AML-193 (cell line): ENCODE measurements at regions not wholly inside any gene's neighbourhood (a gene's known extent, or its start where the extent isn't known, plus 50 kb on each side); places are given as distances from the start of the nearest gene placed in this dataset.
"Not testable (repeated sequence)": the region's sequence is repeated elsewhere in the genome, so short reads cannot be mapped to it uniquely, and the experiment has no call there.

Experiments used
- DNase-seq, 2 experiments: peaks; one replicate each; lab custom pipeline; 2025; lab: John Stamatoyannopoulos, UW

DNA sequence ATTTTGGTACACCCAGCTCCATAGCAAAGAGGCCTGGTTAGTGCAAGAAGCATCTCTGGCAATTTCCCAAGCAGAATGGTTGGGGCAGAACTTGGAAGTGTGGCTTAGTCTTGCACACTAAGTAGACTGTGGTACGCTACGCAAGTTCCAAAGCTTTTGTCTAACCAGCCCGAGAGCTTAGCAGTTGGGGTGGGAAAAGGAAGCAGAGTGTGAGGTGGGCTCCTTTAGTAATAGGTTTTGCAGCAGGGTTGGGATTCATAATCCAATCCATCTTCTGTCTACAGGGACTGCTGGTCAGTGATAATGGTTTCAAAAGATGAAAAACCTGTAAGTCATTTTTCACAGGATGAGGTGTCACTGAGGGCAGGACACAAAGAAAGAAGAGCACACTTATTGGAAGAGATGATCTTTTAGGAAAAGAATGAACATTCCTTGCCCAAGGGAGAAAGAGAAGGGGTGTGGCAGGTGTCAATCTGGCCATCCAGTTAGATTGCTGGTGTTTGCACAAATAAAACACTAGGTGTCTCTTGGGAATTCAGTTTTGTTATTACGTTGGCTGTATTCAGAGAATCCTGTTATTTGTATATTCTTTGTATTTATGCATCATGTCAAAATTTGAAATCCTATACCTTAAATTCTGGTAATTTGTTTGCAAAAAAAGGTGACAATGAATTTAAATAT is 244.3 kb downstream of the GPAT3 start:
- DNase-seq: no peak

DNA sequence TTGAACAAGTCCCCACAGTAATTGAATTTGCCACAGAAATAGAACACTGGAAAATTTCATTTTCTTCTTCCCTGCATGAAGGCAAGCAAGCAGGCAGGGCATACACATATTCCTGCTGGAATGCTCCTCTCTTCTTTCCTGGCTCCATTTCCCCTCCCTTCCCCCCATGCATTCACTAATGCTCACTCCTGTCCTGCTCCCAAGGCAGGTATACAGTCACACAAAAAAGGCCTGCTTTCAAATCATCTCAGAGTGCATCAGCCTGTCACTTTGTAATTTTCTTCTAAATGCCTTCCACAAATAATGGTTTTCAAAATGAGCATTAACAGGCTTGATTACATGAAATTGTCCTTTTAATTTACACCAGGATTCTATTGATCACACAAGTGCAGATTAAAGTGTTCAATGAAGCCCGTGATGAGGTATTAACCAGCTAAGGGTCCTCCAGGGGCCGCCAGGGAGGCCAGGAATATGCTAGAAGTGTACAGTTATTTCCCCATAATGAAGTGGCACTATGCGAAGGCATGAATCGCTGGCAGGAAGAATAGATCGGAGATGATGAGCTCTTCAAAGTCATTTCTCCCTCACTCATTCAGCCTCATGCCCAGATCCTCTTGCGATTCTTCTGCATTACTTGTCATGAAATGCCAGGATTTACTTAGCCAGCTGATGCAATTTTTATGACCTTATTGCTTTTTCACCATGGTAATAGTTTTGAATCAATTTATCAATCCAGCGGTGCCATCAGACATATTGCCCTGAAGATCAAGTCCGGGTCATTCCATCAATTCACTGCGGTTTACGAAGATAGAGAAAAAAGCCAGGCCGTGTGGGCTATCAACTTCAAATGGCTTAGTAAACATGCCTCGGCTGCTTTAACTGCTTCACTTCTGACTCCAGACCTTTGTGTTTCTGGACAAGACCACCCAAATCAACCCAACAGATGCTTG is 243.5 kb downstream of the GPAT3 start:
- no peak for DNase-seq

DNA sequence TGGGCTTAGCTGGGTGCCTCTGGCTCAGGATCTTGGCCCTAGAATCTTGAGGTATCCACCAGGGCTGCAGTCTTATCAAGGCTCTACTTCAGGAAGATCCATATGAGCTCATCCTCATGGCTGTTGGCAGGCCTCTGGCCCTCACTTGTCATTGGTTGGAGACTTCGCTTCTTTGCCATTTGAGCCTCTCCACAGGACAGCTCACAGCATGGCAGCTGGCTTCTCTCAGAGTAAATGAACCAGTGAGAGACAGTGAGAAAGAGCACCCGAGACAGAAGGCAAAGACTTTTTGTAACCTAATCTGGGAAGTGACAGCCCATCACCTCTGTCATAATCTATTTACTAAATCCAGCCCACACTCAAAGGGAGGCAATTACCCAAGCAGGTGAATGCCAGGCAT is 236.8 kb downstream of the GPAT3 start:
- no peak for DNase-seq

DNA sequence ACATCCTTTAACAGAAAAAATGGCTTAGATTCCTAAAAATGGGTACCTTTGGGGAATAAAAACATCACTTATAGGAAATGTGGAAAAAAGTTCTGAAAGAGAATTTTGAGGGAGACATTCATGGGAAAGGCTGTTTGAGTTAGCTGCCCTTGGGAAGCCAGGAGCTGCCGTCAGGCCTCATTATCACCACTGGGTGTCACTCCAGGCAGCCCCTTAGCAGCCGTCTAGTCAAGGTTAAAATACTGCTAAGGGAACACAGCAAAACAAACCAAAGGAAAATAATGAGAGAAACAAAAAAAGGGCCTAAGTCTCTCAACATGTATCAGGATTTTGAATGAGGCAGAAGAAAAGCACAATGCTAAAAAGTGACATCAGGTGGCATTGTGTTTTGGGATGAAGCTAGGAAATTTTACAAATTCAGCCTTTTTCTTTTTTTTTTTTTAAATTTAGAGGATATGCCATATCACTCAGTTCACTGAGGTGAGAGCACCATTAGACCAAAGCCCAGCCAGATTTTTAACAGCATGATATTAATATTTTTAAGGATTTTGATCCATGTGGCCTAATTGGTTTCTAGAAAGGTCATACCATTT is 235.3 kb downstream of the GPAT3 start:
- peak in 1 of 2 experiments; percentile 23 for DNase-seq

DNA sequence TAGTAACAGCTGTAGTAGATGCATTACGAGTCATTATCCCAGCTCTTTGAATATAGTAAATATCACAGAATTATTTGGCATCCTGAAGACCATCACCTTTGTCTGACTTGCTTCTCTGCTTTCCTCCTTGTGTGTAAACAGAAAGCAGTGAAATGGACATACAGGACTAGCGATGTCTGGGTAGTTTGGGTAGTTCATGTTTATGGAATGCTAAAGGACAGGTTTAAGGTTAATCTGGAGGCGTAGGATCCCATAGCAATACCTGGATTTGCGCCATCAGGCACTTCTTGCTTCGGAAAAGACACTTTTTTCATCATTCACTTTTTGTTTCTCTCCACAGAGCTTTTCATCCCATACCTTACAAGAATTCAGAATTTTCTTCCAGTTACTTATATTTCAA is 232.2 kb downstream of the GPAT3 start:
- DNase-seq: no peak

DNA sequence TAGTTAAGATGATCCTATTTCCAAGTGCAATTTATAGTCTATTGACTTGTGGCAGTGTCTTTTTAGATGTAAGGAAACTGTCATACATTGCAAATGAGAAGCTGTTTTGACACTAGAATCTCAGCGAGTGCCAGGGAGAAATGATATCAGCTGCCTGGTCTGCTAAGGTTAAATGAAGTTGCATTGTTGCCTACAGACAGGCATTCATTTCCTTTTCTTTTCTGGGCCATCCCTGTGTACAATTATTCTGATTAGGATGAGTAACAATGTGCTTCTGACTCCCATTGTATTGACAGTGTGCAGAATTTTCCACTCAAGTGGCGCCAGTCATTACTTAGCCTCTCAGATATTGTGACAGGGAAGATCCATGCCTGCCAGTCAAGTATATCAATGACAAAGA is 231.2 kb downstream of the GPAT3 start:
- no peak for DNase-seq

DNA sequence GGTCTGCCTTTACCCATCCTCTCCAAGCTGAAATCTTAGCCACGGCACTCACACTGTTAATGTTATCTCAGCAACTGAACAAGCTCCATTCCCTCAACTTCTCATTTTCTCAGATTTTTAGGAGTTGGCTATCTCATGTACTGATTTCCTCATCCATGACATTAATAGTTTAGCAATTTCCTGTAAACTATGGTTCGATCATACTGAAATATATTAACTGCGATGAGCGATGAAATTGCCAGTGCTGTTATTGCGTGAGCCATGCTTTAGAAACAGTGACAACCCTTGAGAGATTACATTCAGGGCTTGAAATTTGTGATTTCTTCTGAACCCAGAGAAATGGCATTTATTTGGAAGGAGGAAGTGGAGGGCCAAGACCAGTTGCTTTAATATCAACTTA is 223.7 kb downstream of the GPAT3 start:
- DNase-seq: no peak

DNA sequence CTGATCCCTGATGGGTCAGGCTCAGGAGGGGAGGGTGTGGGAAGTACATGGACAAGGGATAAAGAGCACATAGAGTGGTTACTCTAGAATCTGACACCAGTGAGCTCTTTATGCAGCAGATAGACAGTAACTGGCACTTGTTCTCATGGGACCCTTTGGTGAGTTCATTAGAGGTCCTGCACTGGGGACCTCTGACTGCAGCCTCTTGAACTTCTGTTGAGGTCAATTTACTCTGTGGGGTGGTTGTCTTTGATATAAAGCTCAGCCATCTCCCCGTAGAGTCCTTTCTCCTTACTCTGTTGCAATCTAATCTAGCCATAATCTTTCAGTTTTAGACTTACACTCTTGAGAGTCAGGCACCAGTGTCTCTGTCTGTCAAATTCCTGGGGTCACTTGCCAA is 222.4 kb downstream of the GPAT3 start:
- DNase-seq: no peak

DNA sequence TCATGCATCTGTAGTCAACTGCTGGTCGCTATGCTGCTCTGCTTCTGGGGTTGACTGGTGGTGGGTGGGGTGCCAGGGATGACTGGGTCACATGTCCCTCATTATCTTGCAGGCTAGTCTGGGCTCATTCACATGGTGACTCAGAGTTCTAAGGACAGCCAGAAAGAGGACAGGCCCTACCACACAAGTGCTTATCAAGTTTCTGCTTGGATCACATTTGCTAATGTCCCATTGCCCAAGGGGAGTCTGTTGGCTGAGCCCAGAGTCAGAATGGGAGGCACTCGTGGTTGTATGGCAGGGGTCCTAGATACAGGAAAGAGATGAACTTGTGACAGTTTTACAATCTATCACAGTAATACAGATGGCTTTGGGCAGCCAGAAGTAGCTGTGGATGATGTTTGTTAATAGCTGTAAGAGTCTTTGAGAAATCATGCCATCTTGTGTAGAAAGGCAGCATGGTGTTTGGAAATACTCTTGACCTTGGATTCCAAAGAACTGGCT is 221.3 kb downstream of the GPAT3 start:
- no peak for DNase-seq

DNA sequence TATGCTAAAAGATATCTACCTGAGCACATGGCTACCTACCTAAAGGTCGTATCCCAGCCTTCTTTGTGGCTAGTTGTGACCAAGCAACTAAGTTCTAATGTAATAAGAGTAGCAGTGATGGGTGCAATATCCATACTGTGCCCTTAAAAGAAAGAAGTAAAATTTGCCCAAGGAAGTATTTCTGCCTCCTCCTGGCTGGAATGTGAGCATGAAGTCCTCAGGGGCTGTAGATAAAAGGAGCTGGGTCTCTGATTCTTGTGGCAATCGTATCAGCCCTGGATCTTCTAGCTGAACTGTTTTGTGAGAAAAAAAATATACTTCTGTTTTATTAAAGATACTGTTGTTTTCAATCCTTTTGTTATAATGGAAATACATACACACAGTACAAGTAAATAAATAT is 217.4 kb downstream of the GPAT3 start:
- DNase-seq: no peak

DNA sequence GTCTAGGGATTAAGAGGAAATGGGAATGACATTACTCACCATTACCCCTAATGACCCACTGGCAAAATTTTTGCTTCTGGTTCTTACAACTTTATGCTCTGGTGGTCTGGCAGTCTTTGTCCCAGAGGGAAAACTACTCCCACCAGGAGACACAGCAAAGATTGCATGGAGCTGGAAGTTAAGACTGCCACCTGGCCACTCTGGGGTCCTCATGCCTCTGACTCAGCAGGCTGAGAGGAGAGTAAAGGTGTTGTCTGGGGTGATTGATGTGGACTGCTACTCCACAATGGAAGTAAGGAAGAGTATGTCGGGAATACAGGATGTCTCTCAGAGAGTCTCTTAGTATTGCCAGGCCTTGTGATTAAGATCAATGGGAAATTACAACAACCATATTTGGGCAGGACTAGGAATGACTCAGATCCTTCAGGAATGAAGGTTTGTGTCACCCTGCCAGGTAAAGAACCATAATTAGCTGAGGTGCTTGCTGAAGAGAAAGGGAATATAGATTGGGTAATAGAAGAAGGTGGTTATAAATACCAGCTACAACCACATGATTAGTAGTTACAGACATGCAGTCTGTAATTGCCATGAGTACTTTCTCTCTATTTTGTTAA is 215.5 kb downstream of the GPAT3 start:
- DNase-seq: no peak

DNA sequence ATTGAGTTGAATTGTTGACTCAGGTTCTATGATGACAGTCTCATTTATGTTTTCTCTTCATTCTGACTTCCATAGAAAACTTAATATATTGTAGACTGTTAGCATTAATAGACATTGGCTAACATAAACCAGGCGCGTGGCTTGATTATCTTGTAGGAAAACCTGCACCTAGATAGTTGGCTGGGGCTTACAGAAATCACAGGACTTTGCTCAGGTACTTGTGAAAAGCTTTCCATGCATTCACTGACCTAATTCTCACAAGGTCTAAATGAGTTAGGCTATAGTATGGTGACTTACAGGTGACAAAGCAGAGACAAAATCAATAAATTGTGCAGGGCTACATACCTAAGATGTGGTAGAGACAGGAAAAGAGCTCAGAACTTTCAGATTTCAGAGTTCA is 212.8 kb downstream of the GPAT3 start:
- DNase-seq: no peak

DNA sequence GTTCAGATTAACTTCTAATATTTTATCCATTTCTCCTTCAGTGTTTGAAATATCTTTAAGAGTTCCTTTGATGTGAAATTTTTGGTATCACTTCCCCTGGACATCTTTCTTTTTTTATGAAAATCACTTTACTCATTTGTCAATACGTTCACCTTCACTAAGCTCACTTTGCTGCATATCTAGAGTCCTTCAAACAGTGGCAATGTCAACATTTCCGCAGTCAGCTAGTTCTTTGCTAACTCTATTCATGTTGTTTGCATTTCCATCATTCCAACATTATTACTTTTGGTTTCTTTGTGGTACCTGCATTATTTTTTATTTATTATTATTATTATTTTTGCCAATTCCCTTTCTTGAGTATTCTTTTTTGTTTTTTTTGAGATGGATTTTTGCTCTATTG is 203.0 kb downstream of the GPAT3 start:
- DNase-seq: no peak

DNA sequence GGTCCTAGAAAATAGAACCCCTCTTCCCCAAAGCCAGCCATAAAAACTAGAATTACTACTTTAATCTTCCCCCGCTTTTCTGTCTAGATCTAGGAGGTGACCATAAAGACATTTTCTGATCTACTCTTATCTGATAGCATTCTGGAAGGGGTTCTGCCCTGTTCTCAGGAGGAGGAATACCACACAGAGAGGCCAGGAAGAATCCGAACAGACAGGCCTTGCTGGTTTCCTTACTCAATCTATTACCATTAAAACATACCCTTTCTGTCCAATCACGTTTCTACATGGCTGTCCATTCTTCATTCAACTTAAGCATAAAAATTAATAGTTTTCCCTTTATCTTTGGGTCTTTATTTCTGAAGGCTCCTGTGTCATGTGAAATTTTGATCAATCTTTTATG is 198.7 kb downstream of the GPAT3 start:
- no peak for DNase-seq

DNA sequence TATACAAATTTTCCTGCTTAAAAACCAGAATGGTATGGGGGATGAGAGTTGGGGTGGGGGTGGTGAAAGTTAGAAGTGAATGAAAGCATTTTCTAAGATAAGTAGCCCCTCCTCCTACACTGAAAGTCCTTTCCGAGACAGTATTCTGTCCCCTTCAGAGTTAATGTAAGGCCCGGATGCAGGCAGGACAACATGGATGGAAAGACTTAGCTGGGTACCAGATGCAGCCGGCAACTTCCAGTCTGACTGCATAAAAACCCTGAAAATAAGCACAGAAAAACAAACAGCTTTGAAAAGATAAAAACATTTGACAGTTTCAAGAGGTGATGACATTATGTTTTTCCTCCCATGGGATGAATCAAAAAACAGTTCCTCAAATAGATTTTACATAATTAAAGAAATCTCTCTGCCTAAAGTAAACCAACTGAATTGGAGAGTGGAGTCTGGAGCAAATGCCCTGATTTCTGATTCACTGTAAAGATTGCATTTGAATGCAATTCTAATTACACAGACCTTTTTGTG is 196.3 kb downstream of the GPAT3 start:
- DNase-seq: no peak

DNA sequence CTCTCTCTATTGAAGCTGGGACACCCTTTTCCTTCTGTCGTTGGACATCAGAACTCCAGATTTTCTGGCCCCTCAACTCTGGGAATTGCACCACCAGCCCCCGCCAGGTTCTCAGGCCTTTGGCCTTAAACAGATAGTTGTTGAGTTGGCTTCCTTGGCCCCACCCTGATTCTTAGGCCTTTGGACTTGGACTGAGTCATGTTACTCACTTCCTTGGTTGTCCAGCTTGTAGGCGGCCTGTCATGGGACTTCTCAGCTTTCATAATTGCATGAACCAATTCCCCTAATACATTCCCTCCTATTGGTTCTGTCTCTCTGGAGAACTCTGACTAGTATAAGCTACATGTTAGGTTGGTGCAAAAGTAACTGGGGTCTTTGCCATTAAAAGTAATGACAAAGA is 195.7 kb downstream of the GPAT3 start:
- no peak for DNase-seq

DNA sequence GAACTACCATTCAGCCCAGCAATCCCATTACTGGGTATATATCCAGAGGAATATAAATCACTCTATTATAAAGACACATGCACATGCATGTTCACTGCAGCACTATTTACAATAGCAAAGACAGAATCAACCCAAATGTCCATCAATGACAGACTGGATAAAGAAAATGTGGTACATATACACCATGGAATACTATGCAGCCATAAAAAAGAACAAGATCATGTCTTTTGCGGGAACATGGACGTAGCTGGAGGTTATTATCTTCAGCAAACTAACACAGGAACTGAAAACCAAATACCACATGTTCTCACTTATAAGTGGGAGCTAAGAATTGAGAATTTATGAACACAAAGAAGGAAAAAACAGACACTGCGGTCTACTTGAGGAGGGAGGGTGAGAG is 195.1 kb downstream of the GPAT3 start:
- DNase-seq: not testable (repeated sequence)

DNA sequence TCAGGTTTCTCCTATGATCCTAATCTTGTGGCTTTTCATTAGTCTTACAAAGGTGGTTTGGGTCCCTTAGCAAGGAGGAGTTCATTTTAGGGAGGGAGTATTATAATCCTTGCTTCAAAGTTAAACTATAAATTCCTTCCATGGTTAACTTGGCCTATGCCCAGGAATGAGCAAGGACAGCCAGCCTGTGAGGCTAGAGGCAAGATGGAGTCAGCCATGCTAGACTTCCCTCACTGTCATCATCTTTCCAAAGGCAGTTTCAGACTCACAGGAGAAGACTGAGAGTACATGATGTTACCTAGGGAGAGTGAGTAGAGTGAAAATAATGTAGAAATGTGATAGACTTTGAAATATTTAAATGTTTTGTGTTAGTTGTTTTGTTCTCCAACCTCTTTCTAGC is 192.3 kb downstream of the GPAT3 start:
- no peak for DNase-seq

DNA sequence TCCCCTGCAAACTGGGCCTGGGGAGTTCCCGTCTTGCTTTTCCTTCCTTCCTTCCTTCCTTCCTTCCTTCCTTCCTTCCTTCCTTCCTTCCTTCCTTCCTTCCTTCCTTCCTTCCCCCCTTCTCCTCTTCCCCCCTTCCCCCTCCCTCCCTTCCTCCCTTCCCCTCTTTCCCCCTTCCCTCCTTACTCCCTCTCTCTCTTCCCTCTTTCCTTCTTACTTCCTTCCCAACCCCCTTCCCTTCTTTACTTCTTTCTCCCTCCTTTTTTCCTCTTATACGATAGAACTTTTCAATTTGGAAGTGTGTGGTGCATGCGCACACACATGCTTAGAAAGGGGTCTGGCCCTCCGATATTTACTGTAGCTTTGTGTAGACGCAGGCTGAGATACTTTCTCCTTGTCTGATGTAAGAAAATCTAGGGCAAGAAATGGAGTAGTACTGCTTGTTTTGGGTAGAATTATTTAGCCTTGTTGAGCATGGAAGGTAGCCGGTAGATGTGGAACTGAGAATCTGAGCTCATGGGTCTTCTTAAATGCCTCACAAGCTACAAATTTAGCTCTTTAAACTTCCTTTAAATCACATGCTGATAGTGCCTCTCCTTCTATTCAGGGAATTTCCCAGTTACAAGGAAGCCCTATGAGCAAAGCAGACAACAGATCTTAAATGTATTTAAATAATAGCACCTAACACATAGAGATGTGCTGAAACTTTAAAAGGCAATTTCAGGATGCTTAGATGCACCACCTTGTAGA is 189.6 kb downstream of the GPAT3 start:
- DNase-seq: no peak

DNA sequence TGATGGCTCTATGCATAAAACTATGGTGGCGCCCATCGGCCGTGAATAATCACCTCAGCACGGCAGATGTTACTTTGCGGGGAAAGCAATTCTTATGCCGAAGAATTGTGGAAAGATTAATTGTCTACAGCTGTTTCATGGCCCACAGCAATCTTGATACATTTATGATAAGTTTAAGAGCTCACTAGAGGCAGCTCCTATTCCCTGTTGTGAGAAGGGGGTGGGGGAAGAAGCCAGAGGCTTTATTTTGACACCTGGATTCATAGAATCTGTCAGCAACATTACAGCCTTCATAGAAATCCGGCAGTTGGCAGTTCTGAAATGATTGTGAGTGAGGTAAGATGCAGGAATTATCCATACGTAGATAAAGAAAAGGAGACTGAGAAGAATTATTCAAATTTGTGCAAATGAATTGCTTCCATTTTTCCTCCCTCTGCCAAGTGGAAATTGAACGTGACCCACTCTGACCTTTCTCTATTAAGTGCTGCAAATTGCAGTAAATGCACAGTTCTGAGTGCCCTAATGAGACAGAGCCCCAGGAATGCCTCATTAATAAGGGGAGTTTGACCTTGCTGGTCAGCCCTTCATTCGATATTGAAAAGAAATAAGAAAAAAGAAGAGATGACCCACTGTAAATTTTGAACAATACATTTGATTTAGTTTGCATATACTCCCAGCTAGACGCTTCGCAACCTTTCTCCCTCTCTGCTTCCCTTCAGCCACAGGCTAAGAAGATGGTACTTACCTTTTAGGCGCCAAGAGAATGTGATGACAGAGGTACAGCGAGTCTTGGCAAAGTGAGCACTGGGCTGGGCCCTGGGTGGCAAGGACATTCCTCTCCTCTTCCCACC is 188.8 kb downstream of the GPAT3 start:
- DNase-seq: no peak
